CMK (cell line): ENCODE measurements at regions not wholly inside any gene's neighbourhood (a gene's known extent, or its start where the extent isn't known, plus 50 kb on each side); places are given as distances from the start of the nearest gene placed in this dataset.
"Not testable (repeated sequence)": the region's sequence is repeated elsewhere in the genome, so short reads cannot be mapped to it uniquely, and the experiment has no call there.

Experiments used
- DNase-seq: peaks from one replicate; pipeline ENCODE4 v3.0.0-alpha.2; 2010; ENCODE audit warnings: low read depth

GRCh38 chr13:110008816-110009215 lies 222.4 kb upstream of the IRS2 start:
- no peak for DNase-seq

GRCh38 chr13:110006304-110006703 lies 219.9 kb upstream of the IRS2 start:
- DNase-seq: no peak

GRCh38 chr13:110005563-110005962 lies 219.2 kb upstream of the IRS2 start:
- no peak for DNase-seq

- DNase-seq: no peak
Observed at GRCh38 chr13:110004814-110005213, 218.4 kb upstream of the IRS2 start.

- DNase-seq: no peak
Observed at GRCh38 chr13:110001670-110002275, 215.4 kb upstream of the IRS2 start.

GRCh38 chr13:110000534-110001345 lies 214.4 kb upstream of the IRS2 start:
- no peak for DNase-seq

GRCh38 chr13:109999659-110000533 lies 213.5 kb upstream of the IRS2 start:
- DNase-seq: no peak

GRCh38 chr13:109998684-109999533 lies 212.5 kb upstream of the IRS2 start:
- no peak for DNase-seq

- DNase-seq: no peak
Observed at GRCh38 chr13:109998037-109998436, 211.7 kb upstream of the IRS2 start.

GRCh38 chr13:109997056-109997595 lies 210.7 kb upstream of the IRS2 start:
- not testable (repeated sequence) for DNase-seq

GRCh38 chr13:109996404-109996960 lies 210.1 kb upstream of the IRS2 start:
- no peak for DNase-seq

- no peak for DNase-seq
Observed at GRCh38 chr13:109995578-109995977, 209.2 kb upstream of the IRS2 start.

- DNase-seq: no peak
Observed at GRCh38 chr13:109990296-109990695, 203.9 kb upstream of the IRS2 start.

GRCh38 chr13:109989686-109990085 lies 203.3 kb upstream of the IRS2 start:
- no peak for DNase-seq

- no peak for DNase-seq
Observed at GRCh38 chr13:109989155-109989554, 202.8 kb upstream of the IRS2 start.

GRCh38 chr13:109986851-109987250 lies 200.5 kb upstream of the IRS2 start:
- no peak for DNase-seq

- DNase-seq: no peak
Observed at GRCh38 chr13:109985871-109986450, 199.6 kb upstream of the IRS2 start.

- no peak for DNase-seq
Observed at GRCh38 chr13:109983447-109983846, 197.1 kb upstream of the IRS2 start.

GRCh38 chr13:109981000-109981399 lies 194.6 kb upstream of the IRS2 start:
- no peak for DNase-seq

GRCh38 chr13:109979676-109980075 lies 193.3 kb upstream of the IRS2 start:
- not testable (repeated sequence) for DNase-seq

GRCh38 chr13:109979228-109979627 lies 192.8 kb upstream of the IRS2 start:
- DNase-seq: no peak
